Anterior cingulate cortex (tissue), 58 donors: ENCODE measurements at regions not wholly inside any gene's neighbourhood (a gene's known extent, or its start where the extent isn't known, plus 50 kb on each side); places are given as distances from the start of the nearest gene placed in this dataset.

Source experiments
- DNase-seq, 58 donors: peaks; one replicate each; lab custom pipeline; 2025; lab: John Stamatoyannopoulos, UW

DNA sequence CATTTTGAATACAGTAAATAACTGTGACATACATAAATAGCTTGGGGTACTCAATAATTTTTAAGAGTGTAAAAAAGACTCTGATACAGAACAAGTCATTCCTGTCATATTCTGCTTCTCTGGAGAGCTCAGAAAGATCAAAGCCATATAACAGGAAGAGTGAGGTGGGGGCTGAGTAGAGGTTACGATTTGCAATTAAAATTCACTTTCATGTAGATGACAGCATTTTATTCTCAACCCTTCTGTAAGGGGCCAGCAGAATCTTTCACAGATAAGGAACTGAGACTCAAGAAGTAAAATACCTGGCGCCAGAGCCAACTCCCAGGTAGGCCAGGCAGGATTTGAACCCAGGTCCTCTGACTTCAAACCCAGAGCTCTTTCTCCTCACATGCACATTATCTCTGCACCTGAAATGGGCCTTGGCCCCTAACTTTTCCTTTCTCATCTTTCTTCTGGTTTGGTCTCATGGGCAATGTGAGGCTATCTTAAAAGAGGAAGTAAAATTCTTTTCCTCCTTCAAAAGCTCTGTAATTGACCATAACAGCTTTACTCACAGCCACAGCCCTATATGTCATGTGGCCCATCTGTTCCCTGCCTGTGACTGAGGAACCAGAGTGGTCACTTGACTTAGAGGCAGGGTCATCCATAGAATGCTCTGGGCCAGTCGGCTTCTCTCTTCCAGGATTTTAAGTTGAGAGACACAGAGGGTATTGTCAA is 80.9 kb upstream of the SYT6 start:
- DNase-seq: peak in 2 of 58 donors; percentile 5 to 10

DNA sequence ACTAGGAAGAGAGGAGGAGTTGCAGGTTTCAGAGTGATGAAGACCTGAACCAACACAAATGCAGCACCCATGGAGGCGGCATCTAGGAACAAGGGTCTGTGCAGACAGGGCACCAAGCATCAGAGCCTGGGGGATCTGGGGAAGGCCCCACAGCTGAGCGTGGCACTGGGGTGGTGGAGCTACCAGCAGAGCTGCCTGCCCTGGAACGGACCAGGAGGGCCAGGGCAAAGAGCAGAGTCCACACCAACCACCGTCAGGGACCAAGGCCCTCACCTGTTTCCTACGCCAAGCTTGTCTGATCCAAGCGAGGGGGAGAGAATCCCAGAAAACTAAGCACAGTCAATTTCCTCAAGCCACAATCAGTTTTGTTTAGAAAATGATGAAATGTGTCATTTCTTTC is 79.0 kb upstream of the SYT6 start:
- no peak for DNase-seq

DNA sequence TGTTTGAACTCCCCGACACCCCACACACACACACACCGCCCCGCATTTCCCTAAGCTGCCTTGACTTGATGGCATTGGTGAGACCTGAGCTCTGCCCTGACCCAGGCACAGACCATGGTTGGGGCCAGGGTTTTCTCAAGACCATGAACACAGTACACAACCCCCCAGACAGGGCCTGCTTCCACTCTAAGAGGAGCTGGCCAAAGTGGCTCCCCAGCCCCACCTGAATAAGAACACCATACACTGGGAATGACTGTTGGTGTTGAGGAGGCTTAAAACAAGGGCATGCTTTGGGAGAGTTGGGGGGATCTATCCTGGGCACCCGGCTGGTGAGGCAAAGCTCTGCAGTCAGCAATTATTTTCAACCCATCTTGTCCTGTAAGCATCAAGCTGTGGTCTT is 77.6 kb upstream of the SYT6 start:
- DNase-seq: no peak

DNA sequence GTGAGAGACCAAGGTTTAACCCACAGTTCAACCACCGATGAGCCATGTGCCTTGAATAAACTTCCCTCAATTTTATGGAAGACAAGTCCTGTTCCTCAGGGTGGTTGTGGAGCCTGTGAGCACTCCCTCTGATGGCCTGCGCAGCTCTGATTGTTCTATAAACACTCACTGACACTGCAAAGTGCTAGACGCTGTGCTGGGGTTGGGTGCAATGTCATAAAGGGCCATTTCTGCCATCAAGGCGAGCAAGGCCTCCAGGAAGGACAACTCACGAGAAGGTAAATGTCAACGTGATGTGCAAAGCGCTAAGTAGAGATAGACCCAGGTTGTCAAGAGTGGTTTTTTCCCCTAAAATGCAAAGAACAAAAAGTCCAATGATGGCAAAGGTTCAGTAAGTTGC is 75.7 kb upstream of the SYT6 start:
- no peak for DNase-seq

DNA sequence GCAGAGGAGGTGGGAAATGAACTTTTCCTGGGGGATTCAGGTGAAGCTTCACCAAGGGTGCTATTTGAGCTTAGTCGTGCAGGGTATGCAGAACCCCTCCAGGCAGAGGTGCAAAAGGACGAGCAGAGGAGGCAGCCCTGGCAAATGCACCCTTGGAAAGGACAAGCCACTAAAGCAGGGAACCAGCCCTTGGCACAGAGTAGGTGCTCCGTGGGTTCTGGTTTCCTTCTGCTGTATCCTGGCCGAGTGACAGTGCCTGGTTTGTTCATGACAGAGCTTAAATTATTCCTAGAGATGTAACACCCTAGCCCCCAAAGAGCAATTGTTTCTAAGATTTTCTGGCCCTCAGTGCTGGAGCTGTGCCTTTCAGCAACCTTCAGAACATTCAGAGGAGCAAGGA is 73.4 kb upstream of the SYT6 start:
- DNase-seq: no peak

DNA sequence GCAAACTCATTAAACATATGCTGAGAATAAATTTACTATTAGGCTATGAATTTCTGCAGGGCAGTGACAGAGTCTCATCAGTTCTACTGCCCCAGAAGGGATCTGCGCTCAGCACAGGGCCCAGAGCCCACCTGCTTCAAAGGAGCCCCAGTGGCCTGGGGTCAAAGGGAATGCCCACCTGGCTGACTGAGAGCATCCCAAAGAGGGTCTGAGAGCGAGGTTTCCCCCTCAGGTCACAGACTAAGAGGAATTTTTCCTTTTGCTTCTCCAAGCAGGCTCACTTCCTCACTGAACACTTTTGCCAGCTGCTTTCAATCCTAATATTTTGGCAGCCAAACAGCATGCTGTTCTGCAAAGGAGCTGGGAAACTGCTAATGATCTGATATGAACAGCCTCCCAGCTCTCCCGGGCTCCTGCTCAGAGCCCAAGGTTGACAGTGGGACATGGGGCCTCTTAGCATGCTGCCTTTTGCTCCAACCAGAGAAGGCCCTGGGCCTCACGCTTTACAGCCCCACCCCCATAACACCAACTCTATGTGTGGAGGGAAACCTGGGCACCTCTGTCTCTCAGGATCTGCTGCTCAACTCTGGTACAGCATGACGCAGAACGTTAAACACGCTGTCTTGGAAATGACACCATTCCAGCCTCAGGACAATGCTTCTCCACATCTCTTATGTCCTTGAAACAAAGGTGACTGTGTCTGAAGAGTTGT is 70.7 kb upstream of the SYT6 start:
- no peak for DNase-seq

DNA sequence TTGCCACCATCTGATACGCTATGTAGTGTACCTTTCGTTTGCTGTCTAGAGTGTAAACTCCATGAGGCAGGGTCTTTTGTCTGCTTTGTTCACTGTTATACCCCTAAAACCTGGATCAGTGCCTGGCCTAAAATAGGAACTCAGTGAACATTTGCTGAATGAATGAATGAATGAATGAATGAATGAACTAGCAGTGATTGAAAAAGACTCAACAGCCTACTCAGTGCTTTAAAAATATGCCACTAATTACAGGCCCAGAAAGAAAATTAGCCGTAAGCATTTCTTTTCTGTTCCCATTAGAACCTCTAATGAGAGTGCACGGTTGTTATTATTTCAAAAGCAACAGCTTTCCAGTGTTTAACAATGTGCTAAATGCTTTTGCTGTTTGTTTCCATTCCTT is 69.3 kb upstream of the SYT6 start:
- DNase-seq: no peak

DNA sequence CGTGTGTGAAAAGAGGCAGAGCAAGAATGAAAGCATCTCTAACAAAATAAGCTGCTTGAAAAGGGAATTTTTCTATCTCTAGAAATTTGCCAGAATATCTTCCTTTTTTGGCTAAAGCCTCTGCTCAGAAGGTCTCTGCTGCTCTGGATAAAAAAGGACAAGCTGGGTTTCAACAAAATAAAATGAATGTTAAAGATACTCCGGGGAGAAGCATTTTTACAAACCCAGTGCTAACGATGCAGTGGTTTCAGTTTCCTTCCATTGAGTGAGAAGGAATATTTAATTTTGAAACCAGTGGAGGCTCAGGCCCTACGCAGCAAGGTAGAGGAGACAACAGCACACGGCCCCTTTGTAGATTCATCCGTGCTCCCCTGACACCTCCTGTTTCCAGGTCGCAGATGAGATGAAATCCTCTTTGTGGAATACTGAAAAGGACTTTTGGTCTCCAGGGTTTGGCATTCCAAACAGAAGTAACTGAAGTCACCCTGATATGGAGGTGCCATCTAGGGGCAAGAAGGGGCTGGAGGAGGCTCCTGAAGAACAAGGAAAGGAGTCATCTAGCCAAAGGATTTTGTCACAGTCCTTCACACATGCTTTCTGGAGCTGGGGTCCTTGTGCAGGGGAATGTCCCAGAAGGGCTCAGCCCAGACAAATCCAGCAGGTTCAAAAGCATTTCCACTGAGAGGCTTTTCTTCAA is 65.7 kb upstream of the SYT6 start:
- DNase-seq: peak in 3 of 58 donors; percentile 4 to 21 (median 12)

DNA sequence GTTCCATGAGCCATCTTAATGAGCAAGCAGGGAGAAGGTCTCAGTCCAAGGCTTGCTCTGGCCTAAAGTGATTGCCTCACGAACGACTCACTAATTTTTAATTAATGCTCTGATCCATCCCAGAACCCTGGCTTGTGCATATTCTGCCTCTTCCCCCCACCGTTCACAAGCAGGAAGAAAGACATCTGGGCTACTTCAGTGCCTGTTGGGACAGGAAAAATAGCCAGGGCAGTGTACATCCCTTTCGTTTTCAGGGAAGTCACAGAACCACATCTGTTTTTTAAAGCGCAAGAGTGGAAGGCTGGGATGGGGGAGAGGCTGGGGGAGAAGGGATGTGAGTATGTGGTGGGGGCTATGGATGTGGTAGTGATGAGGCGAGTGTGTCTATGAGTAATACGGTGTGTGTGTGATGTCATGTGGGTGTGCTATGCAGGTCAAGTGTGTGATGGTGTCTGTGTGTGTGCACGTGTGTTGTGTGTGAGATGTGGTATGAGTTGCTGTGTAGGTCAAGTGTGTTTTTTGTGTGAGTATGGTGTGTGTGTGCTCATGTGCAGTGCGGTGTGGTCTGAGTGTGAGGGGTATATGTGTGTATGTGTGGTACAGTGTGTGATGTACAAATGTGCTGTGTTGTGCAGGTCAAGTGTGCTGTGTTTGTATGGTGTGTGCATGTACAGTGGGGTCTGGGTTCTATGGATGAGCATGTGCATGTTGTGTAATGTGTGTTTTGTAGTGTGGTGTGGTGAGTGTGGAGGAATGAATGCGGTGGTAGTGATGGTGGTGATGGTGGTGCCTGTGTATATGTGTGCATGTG is 64.9 kb upstream of the SYT6 start:
- no peak for DNase-seq

DNA sequence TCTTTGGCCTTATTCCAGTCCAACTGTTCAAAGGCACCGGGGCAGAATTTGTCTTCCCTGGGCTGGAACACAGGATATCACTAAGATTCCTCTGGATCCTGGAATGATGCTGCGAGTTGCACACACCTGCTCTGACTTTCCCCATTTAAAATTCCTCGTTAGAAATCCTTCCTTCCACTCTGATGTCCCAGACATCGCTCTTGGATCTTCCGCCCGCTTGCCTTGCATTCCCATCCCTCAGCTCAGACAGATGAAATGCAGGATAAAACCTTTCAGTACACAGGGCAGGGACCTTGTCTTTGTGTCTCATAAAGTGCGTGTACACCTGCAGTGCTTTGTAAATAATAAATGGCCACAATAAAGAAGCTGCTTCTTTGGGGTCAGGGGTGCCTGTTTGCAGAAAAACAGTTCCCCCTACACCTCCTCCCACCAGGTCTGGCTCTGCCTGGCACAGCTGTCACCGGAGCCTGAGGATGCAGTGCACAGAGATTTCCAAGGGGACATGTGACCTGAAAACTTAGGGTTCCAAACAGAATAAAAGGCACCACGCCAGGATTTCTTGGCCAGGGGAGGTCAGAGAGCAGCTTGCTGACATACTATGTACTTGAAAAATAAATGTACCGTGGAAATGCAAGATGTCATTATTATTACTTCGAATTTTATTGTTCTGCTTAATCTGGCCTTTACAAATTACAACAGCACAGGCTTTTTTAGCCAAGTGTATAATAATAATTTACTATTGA is 62.9 kb upstream of the SYT6 start:
- no peak for DNase-seq

DNA sequence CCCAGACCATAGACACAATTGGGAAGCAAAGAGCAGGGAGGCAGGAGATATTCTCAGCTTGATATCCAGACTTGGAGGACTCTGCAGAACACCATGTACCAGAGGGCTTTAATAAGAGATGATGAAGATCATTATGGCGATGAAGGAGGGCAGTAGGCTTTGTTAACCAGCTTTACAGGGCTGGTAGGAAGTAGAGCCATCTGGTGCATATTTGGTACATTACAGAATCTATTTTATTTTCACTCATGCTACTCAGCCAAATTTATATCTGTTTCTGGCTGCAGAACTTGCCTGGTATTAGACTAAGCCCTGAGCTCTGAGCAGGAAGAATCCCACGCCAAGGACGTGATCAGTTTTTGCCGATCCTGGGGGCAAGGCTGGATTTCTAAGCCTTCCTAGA is 61.8 kb upstream of the SYT6 start:
- peak in 2 of 58 donors; percentile 13 to 19 for DNase-seq

DNA sequence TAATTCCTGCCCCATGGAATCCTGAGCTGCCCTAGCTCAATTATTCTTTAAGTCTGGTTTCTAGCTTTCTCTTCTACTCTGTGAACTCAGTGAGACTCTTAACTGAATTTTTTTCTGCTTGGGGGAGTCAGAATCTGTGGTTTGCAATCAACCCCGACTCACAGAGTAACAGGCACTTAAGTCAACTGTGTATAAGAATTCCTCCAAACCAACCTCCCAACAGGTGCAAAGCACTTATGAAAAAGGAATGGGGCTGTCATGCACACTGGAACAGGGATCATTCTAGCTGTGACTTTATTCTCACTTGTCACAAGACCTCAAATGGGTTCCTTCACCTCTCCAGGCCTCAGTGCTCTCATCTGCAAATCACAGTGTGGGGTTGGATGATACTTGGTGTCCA is 60.3 kb upstream of the SYT6 start:
- no peak for DNase-seq

DNA sequence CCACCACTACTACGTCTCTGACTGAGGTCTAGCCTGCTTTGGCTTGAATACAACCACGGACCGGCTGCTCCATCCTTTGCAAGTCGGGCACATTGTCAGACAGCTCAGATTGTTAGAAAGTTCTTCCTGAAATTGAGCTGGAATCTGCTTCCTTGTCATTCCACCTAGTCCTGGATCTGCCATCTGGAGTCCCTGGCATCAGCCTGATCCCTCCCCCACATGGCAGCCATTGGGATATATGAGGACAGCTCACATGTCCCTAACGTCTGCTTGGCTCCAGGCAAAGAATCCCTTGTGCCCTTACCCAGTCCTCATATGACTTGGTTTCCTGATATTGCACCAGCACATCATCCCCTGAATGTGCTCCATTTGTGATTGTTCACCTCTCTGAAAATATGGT is 56.3 kb upstream of the SYT6 start:
- DNase-seq: peak in 4 of 58 donors; percentile 7 to 20 (median 12)

DNA sequence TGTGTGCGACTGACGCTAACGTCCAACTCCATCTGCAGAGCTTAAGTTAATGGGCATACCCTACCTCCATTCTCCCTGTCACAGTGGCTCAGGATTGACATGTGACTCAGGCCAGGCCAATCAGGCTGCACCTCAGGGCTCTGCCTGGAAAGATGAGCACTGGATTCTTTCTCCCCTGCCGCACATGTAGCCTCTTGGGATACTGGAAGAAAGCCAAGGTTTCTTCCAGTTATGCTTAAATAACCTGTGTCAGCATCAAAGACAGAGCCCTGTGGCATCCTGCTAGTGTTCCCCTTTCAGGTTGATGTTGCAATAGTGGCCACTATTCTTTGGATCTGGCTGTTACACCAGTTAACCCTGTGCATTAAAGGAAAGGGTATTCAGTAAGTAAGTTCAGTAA is 55.0 kb upstream of the SYT6 start:
- DNase-seq: no peak

DNA sequence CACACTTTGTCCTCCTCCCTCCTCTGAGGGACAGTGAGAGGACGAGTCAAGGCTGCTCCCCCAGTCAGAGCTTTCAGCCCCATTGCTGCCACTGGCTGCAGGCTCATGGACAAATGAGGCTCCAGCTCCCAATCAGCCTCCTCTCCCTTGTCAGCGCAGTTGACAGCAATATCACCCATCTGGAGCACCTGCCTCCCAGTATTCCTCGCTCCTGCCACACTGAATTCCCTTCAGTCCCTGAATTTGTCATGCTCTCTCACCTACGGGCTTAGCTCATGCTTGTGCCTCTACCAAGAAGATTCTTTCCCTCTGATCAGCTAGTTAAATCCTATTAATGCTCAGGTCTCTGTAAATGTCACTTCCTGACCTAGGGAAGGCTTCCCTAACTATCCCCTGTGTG is 54.4 kb upstream of the SYT6 start:
- no peak for DNase-seq

DNA sequence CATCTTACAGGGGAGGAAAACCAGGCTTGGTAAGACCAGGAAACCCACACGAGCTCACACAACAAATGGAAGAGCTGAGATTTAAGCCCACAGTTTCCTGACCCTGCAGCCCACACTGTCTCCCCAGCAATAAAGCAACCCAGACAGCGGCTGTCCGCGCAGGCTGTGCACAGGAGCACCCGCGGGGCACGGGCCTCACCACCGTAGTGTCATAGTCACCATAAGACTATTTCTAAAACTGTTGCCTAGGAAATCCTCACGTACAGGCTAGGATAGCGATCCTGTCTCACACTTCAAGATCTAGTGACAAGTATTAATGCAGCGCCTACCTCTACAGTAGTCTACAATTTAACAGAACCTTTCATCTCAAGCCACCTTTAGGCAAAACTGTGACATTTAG is 54.0 kb upstream of the SYT6 start:
- DNase-seq: no peak

DNA sequence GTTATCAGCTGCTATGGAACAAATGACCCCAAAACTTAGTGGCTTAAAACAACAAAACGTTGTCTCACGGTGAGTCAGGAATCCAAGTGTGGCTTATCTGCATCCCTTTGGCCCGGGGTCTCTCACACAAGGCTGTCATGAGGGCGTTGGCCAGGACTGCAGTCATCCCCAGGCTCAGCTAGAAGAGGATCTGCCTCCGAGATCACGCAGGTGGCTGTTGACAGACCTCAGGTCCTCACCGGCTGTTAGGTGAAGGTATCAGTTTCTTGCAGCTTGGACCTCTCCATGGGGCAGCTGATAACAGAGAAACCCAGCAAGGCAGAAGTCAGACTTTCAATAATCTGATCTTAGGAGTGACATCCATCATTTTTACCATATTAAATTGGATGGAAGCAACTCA is 52.7 kb upstream of the SYT6 start:
- DNase-seq: no peak

DNA sequence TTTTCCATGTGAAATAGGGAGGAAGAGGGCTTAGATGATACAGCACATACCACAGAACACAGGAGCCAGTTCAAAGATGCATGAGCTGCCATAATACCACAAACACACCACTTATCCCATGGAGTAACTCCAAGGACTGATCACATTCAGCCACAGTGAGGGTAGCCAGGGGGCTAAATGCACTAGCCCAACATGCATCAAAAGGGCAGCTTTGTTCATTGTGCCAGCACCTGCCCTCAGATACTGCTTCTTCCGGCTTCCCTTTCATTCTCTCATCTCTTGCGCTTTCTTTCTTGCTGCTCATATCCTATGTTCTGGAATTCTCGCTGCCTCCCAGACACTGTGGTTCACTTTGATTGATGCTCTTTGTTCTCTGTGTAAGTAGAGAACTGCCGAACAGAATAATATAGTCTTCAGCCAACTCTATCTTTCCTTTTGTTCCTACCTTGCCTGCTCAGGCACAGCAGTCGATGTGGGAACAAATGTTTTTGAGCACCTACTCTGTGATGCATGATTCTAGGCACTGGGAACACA is 50.0 kb upstream of the SYT6 start:
- no peak for DNase-seq
